ENCODE measurements at regions not wholly inside any gene's neighbourhood (a gene's known extent, or its start where the extent isn't known, plus 50 kb on each side); places are given as distances from the start of the nearest gene placed in this dataset.

DNA sequence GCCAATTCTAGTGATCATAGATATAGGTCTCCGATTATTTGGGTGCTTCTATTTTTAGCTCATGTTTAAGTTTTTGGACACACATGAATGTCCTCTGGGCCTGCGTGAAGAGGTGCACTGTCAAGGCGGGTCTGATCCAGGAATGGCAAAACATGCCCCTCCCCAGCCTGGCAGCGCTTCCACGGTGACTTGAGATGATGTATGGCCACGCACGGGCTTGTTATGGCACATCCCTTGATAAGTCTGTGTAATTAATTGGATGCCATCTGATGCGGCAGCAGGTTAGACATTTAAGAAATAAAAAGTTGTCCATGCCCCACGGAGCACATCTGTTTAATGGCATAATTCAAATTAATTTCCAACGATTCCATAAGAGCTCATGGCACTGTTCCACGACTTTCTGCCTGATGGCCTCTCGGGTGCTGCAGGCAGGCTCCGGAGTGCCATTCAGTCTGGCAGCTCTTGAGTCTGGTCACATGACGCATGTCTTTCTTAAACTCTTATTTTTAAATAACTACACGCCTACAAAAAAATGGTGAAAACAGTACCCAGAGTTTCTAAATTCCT is 151.4 kb downstream of the ACKR3 start:
- peak in 1 of 2 experiments; percentile 47 for DNase-seq

DNA sequence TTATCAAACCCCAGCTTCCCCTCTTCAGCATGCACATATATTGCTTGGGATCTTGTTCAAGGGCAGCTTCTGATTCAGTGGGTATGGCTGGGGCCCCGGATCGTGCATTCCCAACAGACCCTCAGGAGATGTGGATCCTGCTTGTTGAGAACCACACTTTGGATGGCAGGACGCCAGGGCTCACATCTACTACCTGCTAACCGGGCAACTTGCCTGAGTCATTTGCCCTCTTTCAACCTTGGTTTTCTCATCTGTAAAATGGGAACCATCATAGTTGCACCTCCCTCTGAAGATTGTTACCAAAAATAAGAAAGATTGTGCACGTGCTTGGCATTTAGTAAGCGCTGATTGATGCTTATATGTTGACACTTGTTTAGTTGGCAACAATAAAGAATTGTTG is 154.6 kb downstream of the ACKR3 start:
- no peak for DNase-seq

DNA sequence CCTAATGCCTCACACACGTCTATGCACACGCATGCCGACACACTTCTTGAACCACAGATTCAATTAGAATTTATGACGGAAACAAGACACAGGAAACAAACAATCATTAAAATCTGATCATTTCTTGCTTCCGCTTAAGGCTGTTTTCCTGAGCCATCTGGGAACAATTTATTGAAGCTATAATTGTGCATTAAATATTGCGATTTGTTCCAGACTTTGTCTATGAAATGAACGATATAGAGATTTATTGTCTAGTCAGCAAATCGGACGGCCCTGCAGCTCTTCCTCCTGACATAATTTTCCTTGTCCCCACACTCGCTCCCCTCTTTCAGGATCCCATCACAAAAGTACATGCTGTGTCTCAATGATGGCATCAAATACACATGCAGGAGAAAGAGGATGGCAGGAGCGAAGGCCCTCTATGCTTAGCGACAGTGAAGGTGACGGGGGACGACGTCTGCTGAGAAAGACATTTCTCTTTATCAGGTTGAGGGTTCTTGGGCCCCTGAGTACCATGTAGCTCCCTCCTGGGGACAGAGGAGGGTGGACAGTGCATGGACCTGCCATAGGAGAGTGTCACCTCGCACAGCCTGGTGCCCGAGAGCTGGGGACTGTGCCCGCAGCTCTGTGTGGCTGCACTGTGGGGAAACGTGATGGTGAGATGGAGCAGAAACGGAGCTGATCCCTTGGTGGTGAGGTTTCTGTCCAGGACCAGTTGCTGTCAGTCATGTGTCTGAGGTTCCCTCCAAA is 157.3 kb downstream of the ACKR3 start:
- DNase-seq, result no peak

DNA sequence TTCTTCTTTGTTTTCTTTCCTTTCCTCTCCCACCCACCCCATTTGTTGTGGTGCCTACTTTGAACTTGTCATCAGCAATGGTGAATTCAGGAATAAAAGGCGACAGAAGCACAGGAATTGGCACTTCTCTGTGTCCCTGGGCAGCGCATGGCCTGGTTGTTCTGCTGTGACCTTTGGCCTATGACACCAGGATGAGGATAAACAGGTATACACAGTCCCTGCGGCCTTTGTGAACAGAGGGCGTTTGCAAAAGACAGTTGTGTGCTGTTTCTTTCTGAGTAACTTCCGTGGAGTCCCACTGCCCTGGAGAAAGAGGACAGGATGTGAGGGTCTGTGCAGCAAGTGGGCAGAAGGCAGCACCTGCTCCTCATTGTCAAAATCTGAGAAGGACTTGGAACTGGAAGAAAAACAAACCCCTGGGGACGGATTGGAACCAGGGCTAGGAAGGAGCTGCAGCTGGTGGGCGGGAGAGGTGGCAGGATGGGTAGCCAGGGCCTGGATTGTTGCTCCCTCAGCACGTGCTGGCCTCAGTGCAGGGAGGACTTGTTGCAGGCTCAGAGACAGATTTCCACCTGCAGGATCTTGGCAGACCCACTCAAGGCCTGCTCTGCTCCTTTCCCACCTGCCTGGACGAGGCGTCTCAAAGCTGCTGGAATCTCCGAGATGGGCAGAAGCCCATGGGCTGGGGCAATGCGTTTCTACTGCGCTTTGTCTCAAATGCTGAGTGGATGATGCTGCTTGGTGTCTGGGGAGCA is 159.5 kb downstream of the ACKR3 start:
- DNase-seq, result no peak

DNA sequence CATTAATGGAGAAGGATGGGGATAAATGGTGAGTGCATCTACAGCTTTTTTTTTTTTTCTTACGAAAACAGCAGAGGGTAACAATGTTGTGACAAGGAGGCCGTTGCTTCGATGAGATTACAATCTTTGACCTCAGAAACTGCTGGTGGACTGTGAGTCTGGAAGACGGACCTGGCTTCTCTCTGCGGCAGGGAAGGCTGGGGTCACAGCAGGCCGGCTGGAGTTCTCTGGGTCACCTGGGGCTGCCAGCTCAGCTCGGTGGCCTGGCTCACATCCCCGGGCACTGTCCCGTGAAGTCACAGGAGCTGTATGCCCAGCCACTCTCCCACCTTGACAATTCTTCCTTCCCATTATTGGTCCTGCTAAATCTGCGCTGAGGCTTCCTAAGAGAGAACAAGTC is 160.8 kb downstream of the ACKR3 start:
- no peak for DNase-seq

DNA sequence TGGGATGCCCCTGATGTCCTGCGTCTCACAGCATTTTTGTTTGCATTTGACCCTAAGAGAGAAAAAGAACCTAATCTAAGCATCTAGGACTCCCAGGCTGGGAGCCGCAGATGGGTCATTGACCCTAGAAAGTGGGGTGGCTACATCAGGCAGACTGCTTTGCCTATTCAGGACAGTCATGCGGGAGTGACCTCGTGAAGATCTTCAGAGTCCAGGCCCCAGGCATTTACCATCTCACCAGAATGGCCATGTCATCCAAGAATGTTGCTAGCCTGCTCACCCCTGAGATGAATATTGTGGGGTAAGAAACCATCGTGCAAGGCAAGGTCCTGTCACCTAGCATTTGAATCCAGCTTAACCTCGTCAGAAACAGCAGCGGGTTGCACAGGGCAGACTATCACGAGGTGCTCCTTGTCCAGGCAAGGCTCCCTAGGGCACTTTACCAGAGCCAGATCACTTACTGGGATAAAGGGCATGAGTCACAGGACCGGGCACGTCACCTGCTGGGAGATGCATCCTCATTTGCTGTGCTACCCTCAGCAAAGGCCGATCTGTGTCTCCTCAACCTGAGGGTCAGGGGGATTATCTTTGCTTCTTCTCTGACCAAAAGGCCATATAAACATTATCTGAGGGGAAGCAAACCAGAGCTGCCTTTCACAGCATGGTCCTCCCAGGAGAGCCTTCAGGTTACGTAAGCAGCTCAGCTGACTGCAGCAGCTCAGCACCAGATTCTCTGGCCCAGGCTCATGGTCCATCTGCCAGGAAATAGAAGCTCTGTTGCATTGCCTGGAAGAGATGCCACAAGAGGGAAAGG is 162.3 kb downstream of the ACKR3 start:
- peak in 1 of 2 experiments; percentile 37 for DNase-seq

DNA sequence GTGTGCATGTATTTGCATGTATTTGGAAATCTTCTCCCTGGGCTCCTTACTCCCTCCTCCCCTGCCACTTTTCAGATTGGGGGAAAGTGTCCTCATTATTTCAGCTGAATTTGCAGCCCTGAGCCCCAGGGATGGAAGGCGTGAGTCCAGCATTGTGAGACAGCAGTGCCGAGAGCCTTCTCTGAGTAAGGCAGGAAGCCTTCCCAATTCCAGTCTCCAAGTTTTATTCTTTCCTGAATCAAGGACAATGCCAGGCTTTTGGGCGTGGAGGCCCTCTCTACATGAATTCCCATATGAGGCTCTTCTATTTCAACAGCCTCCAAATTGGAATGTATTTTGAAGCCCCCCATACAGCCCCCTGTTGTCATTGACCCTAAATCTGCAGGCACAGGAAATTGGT is 163.5 kb downstream of the ACKR3 start:
- no peak for DNase-seq

DNA sequence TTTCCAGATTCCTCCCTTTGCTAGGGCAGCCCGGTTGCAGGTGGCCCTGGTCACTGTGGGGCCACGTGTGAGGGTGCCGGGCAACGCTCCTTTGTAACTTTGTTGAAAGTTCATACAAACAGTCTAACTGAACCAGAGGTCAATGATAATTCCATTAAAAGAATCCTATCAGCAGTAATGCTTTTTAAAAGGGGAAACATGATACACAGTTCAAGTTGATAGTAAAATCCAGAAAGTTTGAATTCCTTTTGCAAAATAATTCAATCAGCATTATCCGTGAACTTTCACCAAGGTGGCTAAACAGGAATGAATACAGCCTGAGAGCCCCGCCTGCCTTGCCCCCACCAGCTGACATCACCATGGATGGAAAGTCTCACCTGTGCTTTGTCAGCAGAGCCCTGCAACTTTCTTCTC is 166.2 kb downstream of the ACKR3 start:
- no peak for DNase-seq

DNA sequence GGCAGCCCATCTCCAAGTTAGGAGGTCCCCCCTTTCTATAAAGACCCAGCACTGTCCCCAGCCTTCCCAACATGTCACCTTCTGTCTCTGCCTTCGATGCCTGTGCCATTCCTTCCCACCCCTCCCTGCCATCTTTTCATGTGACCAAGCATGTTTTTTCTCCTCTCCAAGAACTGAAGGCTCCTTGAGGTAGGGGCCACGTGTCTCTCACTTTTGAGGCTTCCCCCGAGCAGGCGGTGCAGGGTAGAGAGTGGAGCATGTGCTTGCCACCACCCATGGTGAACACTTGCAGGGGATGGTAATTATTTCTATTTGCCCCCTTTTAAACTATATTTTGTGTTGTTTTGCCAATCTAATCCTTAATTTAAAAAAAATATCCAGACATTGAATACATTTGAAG is 168.4 kb downstream of the ACKR3 start:
- no peak for DNase-seq

DNA sequence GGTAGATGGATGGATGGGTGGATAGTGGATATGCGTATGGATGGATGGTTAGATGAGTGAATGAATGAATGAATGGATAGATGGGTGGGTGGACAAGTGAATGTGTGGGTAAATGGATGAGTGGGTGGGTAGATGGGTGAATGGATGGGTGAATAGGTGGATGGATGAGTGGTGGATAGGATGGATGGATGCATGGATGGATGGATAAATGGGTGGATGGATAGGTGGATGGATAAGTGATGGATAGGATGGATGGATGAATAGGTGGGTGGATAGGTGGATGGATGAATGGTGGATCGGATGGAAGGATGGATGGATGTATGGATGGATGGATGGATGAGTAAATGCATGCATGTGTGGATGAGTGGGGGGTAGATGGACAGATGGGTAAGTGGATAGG is 169.3 kb downstream of the ACKR3 start:
- no peak for DNase-seq

DNA sequence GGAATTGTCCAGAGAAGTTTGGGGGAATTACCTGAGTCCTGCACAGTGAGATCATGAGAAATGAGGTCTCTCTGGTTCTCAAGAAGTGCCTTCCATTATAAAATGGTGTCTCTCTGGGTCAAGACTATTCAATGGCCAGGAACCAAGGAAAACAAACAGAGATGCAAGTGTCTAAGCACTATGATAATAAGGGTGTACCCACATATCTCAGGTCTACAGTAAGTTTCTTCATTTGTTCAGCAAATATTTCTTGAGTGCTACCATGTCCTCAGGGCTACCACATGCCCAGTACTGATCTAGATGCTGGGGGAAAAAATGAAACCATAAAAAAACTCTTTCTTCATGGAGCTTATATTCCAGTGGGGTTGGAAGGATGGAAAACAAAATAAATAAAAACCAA is 170.0 kb downstream of the ACKR3 start:
- DNase-seq, result no peak

DNA sequence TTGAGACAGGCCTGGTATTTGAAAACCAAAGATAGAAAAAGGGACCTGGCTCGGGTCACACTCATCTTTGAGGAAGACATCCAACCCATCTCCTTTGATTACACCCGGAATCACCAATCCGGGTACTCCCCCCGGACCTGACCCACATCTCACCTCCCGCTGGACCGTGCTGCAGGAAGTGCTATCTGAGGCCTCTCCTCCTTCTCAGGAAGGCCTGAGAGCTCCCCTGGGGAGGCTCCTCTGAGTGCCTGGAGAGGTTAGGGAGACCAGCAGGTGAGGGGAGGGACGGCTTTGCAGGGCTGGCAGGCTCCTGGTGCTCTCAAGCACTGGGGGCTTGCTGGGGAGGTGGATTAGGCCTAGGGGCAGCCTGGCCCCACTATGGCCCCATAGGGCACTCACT is 170.9 kb downstream of the ACKR3 start:
- DNase-seq, result no peak

DNA sequence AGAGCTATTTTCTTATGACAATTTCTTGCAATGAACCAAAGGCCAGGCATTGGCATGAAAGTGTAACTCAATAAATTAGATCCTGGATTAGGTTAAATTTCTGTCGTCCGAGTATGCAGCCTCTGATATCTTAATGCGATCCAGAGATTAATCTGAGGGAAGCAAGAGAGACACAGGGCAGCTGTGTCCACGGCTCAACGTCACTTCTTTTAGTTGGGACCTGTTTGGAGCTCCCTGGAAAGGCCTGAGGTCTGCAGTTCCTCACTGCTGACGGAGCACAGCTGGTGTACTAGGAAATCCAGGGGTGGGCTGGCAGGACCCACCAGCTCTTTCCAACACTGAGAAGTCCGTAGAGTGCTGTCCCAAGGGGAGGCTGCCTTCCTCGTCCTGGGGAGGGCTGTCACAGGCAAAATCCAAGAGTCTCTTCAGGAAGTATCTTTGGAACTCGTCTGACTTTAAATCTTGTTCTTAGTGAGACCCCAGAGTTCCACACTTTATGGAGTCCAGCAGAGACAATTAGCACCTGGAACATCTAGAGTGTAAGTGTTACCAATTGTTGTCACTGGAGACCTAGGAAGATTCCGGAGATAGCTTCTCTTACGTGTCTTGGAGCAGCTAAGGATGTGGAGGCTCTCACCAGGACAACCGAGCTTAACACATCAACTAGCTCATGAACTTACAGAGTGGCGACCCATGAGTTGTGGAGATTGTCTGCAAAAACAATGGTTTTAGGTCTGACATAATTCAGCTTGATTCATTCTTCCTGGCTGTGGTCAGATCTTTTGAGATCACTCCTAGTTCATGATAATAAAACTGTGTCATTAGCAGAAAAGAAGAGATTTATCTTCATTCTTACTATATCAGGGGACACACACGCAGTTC is 173.7 kb downstream of the ACKR3 start:
- no peak for DNase-seq

DNA sequence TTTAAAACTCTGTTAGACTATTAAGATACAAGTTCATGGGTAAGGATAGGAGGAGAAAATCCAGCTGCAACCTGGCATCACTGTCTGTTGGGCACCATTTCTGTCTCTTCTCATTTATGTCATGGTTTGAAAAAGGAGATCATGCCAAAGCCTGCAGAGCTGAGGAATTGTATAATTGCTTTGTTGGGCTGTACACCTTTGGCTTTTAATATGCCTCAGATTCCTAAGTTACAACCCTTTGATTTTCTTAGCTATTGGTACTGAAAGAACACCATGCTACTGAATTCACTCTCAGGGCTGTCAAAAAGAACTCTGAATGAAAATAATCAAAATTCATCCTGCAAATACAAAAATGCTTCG is 174.3 kb downstream of the ACKR3 start:
- no peak for DNase-seq

DNA sequence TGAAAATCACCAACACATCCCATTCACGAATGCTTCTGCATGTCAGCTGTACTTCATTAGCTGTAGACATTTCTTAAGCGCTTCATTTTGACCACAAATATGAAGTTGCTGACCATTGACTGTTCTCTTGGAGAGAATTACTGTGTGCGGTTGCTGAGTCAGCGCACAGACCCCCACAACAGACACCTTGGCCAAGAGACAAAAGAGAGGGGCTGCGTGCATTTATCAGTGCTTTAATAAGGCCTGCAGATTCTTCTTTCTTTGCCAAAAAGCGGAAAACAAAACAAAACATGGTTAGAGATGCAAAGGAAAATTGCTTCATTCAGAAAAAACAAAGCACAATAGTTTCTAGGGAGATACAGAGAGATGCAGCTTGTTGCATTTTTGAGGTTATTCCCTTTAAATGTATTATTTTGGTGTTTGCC is 174.7 kb downstream of the ACKR3 start:
- no peak for DNase-seq

DNA sequence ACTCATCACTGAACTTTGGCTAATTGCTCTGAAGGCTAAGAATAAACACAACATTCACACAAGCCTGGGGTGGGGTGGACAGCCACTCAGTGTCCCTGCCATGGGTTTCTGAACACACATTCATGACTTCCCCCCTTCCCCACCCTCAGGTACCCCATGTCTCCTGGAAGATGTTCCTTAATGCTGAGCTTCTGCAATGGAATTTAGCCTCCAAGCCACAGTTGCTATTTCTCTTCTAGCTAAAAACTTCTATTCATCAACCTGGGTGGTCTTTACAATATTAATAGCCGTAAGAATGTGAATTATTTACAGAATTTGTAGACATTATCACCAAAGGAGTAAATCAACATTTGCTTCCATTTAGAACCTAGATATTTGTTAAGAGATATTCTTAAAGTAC is 175.1 kb downstream of the ACKR3 start:
- DNase-seq, result no peak

DNA sequence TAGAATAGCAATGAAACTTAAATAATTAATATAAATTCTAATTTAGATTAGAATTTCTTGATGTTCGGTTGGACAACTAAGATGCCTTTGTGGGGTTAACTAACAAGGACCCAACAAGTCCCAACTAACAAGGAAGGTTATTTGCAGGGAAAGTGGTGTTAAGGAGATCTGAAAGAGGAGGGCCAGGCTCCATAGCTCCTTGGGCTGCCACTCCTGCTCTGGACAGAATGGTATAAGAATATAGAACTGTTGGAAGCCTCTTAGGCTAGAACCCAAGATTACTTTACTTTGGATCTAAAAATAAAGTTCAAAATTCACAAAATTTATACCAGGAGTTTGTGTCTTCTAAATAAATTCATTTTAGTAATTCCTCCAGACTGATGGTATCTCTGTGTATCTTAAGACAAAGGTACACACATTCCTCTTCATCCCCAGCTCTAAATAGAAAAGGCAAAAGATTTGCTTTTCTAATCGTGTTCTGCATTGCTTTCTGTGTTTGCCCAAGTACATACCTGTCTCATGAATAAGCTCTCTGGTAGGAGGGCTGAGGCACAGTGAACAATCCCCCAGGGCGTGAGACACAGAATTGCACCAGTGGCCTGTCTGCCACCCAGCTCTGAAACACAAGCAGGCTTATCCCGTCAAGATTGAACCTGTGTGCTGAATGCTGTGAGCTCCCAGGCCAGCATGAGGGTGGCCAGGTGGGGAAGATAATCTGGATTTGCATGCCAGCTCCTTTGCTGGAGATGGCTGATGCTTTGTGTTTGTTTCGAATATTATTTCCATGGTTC is 176.0 kb downstream of the ACKR3 start:
- no peak for DNase-seq

DNA sequence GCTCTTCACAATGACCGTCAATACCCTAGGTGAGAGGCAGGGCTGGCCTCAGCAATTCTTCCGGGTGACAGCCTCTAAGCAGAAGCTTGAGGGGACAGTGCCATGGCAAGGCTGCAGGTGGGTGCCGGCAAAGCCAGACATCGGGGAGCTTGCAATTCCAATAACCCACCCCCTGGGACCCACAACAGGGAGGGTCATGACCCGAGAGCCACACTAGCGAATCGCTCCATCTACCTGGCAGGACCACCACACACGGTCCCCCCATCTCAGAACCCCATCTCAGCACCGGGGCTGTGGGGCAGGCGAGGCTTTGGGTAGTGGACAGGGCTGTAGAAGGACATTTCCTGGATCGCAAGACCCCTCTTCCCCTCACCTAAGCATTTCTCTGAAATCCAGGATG is 177.2 kb downstream of the ACKR3 start:
- DNase-seq, result no peak

DNA sequence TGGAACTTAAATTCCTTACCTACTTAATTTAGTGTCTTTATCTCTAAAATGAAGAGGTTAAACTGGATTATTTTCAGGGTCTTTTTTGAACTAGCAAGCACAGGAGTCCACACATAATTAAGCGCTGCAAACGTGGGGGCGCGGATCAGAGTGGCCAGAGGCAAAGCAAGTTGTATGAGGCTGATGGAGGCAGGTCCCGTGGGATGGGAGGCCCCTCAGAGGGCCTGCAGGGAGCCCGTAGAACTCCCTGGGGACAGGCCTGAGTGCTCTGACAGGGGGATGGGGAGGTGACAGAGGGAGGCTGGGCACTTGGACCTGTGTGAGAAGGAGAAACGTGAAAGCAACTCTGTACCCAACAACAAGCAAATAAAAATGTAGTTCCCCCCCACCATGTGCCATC is 177.8 kb downstream of the ACKR3 start:
- no peak for DNase-seq

DNA sequence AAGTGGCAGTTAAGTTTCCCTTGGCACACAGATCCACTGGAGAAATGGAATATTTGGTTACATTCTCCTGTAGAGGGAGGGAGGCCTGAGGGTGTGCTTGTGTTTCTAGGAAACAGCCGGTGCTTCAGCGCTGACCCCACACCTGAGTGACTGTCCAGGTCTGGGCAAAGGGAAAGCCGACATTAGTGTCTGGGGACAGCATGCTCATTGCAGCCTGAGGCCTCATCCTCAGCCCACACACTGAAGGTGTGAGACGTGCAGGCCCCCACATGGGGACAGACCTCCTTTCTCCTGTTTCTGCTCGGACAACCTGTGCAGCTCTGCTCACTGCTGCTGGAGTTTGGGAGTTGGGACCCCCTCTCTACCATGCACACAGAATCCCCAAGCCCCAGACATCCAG is 178.3 kb downstream of the ACKR3 start:
- DNase-seq, result no peak

DNA sequence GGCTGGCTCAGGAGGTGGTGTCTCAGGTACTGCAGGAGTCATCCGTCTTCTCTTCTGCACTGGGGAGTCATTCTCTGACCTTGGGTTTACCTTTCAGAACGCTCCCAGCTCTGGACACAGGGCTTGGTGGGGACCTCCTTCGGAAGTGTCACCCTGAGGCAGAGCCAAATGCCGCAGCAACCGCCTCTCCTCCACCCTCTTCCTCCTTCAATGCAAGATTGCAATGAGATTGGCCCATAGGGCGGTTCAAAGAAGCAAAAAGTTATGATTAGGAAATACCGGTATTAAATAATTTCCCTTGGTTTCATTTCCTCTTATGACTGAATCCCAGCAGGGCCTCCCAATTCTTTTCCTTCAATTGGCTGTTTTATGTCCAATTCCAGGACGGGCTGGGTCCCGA is 178.8 kb downstream of the ACKR3 start:
- no peak for DNase-seq

DNA sequence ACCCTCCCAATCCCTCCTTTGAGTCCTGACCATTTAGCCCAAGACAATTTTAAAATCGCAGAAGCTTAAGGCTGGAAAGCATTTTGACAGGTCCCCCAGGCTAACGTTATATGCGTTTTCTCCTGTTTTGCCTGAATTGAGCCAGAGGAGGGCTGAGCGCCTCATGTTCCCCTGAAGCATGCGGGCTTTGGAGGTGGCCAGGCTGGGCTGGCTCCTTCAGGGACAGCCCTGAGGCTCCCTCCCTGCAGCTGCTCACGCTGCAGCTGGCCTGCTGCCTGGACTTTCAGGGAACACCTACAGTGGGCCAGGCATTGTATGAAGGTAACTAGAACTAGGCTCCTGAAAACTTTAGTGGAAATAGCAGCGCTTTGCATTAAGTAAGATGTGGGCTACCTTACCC is 179.2 kb downstream of the ACKR3 start:
- no peak for DNase-seq
